HFF-Myc (cell line): ENCODE measurements at regions not wholly inside any gene's neighbourhood (a gene's known extent, or its start where the extent isn't known, plus 50 kb on each side); places are given as distances from the start of the nearest gene placed in this dataset.

Source experiments
- DNase-seq: peaks from one replicate; pipeline ENCODE4 v3.0.0-alpha.2; 2011; ENCODE audit warnings: low read depth; ENCODE audit errors: extremely low read depth
- H3K4me3 ChIP-seq: replicated peaks from 2 replicates; pipeline ENCODE4 v1.5.1; 2011; ENCODE audit warnings: low read depth, mild to moderate bottlenecking, control low read depth, low read length
- TF ChIP-seq, protein P1 (sequence below): IDR thresholded peaks from 2 replicates; pipeline ENCODE4 v1.5.1; 2012; ENCODE audit warnings: mild to moderate bottlenecking, low read depth, low read length, control low read depth; ENCODE audit errors: missing control alignments

GRCh38 chr1:82215056-82215852 is 414.5 kb downstream of the ADGRL2 start:
- no peak for DNase-seq
- H3K4me3 ChIP-seq, result no peak overlapping the region
- TF ChIP-seq, protein P1, sequence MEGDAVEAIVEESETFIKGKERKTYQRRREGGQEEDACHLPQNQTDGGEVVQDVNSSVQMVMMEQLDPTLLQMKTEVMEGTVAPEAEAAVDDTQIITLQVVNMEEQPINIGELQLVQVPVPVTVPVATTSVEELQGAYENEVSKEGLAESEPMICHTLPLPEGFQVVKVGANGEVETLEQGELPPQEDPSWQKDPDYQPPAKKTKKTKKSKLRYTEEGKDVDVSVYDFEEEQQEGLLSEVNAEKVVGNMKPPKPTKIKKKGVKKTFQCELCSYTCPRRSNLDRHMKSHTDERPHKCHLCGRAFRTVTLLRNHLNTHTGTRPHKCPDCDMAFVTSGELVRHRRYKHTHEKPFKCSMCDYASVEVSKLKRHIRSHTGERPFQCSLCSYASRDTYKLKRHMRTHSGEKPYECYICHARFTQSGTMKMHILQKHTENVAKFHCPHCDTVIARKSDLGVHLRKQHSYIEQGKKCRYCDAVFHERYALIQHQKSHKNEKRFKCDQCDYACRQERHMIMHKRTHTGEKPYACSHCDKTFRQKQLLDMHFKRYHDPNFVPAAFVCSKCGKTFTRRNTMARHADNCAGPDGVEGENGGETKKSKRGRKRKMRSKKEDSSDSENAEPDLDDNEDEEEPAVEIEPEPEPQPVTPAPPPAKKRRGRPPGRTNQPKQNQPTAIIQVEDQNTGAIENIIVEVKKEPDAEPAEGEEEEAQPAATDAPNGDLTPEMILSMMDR, result no peak

DNA sequence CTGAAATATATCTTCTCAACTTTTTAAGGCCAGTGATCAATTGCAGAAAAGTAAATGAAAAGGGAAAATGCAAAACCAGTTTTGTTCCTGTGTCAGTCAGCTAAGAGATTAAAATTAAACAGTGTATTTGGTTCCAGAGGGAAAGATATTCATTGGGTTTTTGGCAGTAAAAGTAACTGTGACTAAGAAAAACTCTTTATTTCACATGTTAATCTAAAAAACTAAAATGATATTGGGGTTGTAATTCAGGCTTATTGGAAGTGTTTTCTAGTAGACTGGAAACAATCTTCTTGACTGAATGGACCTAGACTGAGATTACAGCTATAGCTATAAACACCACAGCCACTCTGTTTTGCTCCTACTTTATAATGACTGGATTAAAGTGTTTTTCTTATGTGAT is 413.9 kb downstream of the ADGRL2 start:
- TF ChIP-seq, protein P1, result no peak
- DNase-seq, result no peak
- H3K4me3 ChIP-seq, result no peak overlapping the region

DNA sequence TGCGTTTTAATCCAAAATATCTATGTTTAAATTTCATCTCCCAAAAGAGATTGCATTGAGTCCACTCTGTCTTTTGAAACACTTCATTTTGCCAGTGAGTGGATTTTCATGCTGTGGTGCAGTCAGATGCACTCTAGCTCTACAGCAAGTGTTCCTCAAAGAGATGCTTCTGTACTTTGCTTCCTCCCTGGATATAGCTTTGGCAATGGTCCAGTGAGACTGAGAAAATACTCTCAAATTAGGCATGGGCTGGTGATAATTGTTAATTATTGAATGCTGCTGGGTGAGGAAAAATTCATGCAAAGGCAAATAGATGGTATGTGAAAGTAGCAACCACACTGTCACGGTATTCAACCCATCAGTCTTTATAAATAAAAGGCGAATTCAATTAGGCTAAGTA is 396.9 kb downstream of the ADGRL2 start:
- no peak overlapping the region for H3K4me3 ChIP-seq
- DNase-seq, result no peak
- TF ChIP-seq, protein P1, result no peak

GRCh38 chr1:82195245-82195644 is 394.5 kb downstream of the ADGRL2 start:
- TF ChIP-seq, protein P1, result no peak
- no peak for DNase-seq
- H3K4me3 ChIP-seq, result no peak overlapping the region

- no peak for DNase-seq
- TF ChIP-seq, protein P1, result no peak
- no peak overlapping the region for H3K4me3 ChIP-seq
Observed at GRCh38 chr1:82185084-82185483, 384.4 kb downstream of the ADGRL2 start.

DNA sequence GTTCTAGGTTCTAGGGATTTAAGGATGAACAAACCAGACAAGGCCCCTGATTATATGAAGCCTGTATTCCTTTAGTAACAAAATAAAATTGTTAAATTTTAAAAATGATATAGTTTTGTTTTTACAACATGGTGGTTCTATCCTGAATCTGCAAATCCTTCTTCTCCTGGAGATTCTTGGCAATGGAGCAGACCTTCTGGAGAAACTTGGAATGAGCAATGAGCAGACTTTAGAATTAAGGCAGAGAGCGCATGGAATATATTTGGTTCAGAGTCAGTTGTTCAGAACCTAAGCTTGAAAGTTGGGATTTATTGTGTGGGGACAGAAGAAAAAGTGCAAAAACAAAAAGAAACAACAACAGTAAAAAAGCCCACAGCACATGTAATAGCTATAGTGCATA is 381.1 kb downstream of the ADGRL2 start:
- no peak overlapping the region for H3K4me3 ChIP-seq
- DNase-seq, result no peak
- TF ChIP-seq, protein P1, result no peak

GRCh38 chr1:82179131-82179530 is 378.4 kb downstream of the ADGRL2 start:
- no peak overlapping the region for H3K4me3 ChIP-seq
- TF ChIP-seq, protein P1, result no peak
- no peak for DNase-seq
